ENCODE measurements at regions not wholly inside any gene's neighbourhood (a gene's known extent, or its start where the extent isn't known, plus 50 kb on each side); places are given as distances from the start of the nearest gene placed in this dataset.
"Not testable (repeated sequence)": the region's sequence is repeated elsewhere in the genome, so short reads cannot be mapped to it uniquely, and the experiment has no call there.

- DNase-seq (ENCODE audit: low read depth), result no peak
These were observed 49.9 kb upstream of the GAS1 start for GRCh38 chr9:86997156-86997555.

DNA sequence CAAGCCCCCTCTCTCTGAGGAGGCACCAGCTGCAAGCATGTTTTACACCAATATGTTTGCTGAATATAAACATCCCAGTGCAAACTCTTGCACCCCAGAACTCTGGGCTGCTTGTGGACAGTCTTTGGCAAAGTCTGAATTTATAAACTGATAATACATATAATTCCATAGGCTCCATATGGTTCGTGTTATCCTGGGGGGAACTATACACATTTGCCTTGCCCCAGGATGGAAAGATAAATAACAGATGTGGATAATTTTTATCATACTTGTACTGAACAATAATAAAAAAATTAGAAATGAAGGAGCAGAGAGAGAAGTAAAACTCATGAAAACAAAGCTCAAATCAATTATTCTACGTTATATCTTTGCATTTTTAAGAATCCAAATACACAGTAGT lies 50.6 kb upstream of the GAS1 start:
- DNase-seq (ENCODE audit: low read depth), result no peak

DNA sequence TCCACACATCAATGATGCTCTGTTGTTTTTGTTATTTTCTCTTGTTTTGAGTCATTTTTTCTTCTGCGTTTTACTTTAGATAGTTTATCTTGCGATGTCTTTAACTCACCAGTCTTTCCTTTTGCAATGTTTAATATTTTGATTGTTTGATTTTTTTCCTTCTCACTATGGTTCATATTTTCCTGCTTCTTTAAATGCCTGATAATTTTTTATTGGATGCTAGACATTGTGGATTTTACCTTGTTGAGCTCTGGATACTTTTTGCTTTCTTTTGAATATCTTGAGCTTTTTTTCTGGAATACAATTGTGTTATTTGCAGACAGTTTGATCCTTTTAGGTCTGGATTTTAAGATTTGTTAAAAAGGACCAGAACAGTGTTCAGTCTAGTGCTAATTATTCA lies 55.2 kb upstream of the GAS1 start:
- DNase-seq (ENCODE audit: low read depth), result no peak

GRCh38 chr9:87004016-87004415 lies 56.7 kb upstream of the GAS1 start:
- DNase-seq (ENCODE audit: low read depth), result no peak

- DNase-seq (ENCODE audit: low read depth), result no peak
These were observed 59.6 kb upstream of the GAS1 start for GRCh38 chr9:87006956-87007355.

GRCh38 chr9:87007711-87008366 lies 60.5 kb upstream of the GAS1 start:
- no peak for DNase-seq (ENCODE audit: low read depth)

DNA sequence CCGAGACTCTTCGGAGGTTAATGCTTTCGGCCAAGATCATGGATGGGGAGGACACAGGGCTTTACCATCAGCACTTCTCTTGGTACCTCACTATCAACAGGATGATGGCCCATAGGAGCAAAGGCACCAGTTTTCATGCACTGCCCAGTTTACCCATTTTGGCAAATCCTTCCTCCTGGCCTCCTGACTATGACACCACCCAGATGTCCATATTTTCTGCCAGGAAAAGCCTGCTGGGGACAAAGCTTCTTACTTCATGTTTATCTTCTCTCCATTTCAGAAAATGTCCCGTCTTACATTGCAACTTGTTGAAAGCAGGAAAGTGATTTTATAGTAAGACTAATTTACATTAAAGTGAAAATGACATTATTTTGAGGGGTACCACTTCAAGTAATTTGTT lies 61.4 kb upstream of the GAS1 start:
- DNase-seq (ENCODE audit: low read depth), result no peak

DNA sequence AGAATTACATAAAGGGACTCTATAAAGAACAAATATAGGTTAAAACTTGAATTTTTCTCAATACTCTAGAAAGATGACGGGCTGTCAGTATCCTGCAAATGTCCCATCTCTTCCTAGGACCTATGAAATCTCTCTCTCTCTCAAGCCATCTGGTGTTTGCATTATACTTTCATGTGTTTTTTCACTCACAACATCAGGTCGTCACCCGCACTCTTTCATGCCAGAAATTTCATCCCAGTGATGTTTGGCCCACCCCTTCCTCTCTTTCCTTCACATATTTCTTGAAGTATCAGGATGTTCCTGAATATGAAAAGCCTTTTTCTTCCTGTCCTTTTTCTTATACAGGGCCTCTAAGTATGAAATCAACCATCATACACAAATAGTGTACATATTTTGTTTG lies 63.3 kb upstream of the GAS1 start:
- no peak for DNase-seq (ENCODE audit: low read depth)

GRCh38 chr9:87011551-87011950 lies 64.2 kb upstream of the GAS1 start:
- DNase-seq (ENCODE audit: low read depth), result no peak

DNA sequence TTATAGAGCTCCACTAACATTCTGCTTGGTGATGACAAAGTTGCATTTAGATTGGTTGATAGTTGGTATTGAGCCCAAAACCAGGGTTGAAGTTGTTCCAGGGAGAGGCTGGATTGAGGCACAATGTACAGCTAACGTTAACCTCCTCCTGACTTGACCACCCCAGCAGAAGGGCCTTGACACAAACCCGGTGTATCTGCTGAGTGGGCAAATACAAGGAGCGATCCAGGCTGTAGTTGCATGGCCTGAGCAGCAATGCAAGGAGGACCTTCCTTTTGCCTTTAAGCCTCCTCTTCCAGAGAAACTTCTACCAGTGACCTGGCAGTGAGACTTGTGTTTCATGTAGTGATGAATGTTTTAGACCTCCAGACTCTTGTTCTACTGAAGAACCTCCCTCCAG lies 66.2 kb upstream of the GAS1 start:
- DNase-seq (ENCODE audit: low read depth), result no peak

GRCh38 chr9:87014436-87014835 lies 67.1 kb upstream of the GAS1 start:
- DNase-seq (ENCODE audit: low read depth), result no peak

- no peak for DNase-seq (ENCODE audit: low read depth)
These were observed 69.4 kb upstream of the GAS1 start for GRCh38 chr9:87016681-87017080.

- DNase-seq (ENCODE audit: low read depth), result no peak
These were observed 73.1 kb upstream of the GAS1 start for GRCh38 chr9:87020169-87020950.

GRCh38 chr9:87022178-87022577 lies 74.9 kb upstream of the GAS1 start:
- no peak for DNase-seq (ENCODE audit: low read depth)

DNA sequence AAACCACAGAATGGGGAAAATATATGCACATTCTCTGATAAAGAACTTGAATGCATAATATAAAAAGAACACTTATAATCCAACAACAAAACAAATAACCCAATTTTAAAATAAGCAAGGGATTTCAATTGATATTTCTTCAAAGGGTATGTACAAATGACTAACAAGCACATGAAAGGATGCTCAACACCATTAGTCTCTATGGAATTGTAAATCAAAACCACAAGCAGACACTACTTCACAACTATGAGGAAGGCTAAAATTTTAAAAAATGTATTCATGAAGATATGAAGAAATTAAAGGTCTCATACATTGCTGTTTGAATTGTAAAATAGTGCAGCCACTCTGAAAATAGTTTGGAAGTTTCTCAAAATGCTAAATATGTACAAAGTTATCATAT lies 78.9 kb upstream of the GAS1 start:
- DNase-seq (ENCODE audit: low read depth), result no peak

- not testable (repeated sequence) for DNase-seq (ENCODE audit: low read depth)
These were observed 81.5 kb upstream of the GAS1 start for GRCh38 chr9:87028836-87029235.

- no peak for DNase-seq (ENCODE audit: low read depth)
These were observed 82.6 kb upstream of the GAS1 start for GRCh38 chr9:87029905-87030304.

- DNase-seq (ENCODE audit: low read depth), result no peak
These were observed 87.5 kb upstream of the GAS1 start for GRCh38 chr9:87034841-87035240.

DNA sequence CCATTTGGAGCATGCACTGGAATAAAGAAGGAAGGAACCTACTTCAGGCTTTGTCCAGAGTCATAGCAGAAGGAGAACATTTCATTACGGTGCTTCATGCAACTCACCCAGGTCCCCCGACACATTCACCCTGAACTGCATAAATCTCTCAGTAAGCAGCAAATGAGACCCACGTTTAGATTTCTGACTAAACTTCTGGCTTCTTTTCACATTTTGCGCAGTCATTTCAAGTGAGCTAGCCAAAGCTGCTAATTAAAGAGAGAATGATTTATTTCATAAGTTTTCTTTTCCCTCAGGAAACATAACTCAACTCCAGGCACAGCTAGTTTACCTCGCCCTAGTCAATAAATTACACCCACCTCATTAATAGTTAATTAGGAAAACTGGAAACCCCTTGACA lies 88.6 kb upstream of the GAS1 start:
- no peak for DNase-seq (ENCODE audit: low read depth)

GRCh38 chr9:87036506-87036905 lies 89.2 kb upstream of the GAS1 start:
- DNase-seq (ENCODE audit: low read depth), result no peak

- DNase-seq (ENCODE audit: low read depth), result no peak
These were observed 92.6 kb upstream of the GAS1 start for GRCh38 chr9:87039809-87040392.

- no peak for DNase-seq (ENCODE audit: low read depth)
These were observed 93.2 kb upstream of the GAS1 start for GRCh38 chr9:87040410-87041009.
